Muscle of back (tissue), 3 donors: ENCODE measurements at regions not wholly inside any gene's neighbourhood (a gene's known extent, or its start where the extent isn't known, plus 50 kb on each side); places are given as distances from the start of the nearest gene placed in this dataset.

Experiments used
- DNase-seq, 3 donors: peaks; one replicate each; pipeline versions ENCODE4 v3.0.0 to v3.0.0-alpha.2; 2013

GRCh38 chr11:70675697-70676374 is 277.5 kb downstream of the CTTN start:
- DNase-seq: no peak

- no peak for DNase-seq
Measured at GRCh38 chr11:70677232-70677916, 279.0 kb downstream of the CTTN start.

- no peak for DNase-seq
Measured at GRCh38 chr11:70678931-70679900, 280.9 kb downstream of the CTTN start.

GRCh38 chr11:70680781-70681281 is 282.5 kb downstream of the CTTN start:
- DNase-seq: no peak

- no peak for DNase-seq
Measured at GRCh38 chr11:70682056-70682455, 283.7 kb downstream of the CTTN start.

- no peak for DNase-seq
Measured at GRCh38 chr11:70682760-70683159, 284.4 kb downstream of the CTTN start.

GRCh38 chr11:70687716-70688115 is 289.4 kb downstream of the CTTN start:
- DNase-seq: no peak

- DNase-seq: no peak
Measured at GRCh38 chr11:70688142-70688541, 289.8 kb downstream of the CTTN start.

GRCh38 chr11:70689764-70690163 is 291.4 kb downstream of the CTTN start:
- no peak for DNase-seq

GRCh38 chr11:70692131-70692530 is 293.8 kb downstream of the CTTN start:
- DNase-seq: no peak

- no peak for DNase-seq
Measured at GRCh38 chr11:70694371-70694770, 296.0 kb downstream of the CTTN start.

- no peak for DNase-seq
Measured at GRCh38 chr11:70695086-70695960, 297.0 kb downstream of the CTTN start.

GRCh38 chr11:70696076-70696475 is 297.7 kb downstream of the CTTN start:
- no peak for DNase-seq

GRCh38 chr11:70696564-70696963 is 298.2 kb downstream of the CTTN start:
- DNase-seq: no peak

- no peak for DNase-seq
Measured at GRCh38 chr11:70697701-70698100, 299.4 kb downstream of the CTTN start.

- DNase-seq: no peak
Measured at GRCh38 chr11:70698871-70699270, 300.5 kb downstream of the CTTN start.

GRCh38 chr11:70699294-70700221 is 301.2 kb downstream of the CTTN start:
- DNase-seq: peak in 1 of 3 donors; percentile 19

GRCh38 chr11:70700453-70700852 is 302.1 kb downstream of the CTTN start:
- no peak for DNase-seq

- no peak for DNase-seq
Measured at GRCh38 chr11:70700871-70701270, 302.5 kb downstream of the CTTN start.

- no peak for DNase-seq
Measured at GRCh38 chr11:70702040-70702648, 303.8 kb downstream of the CTTN start.
